Stimulated activated CD4-positive, alpha-beta T cell treated with anti-CD3 and anti-CD28 coated beads, Interleukin-15, amount 100 ng/mL, for 24 hours (primary cell): ENCODE measurements at regions not wholly inside any gene's neighbourhood (a gene's known extent, or its start where the extent isn't known, plus 50 kb on each side); places are given as distances from the start of the nearest gene placed in this dataset.
A peak's percentile ranks its signal among the peaks of the same experiment; 100 is the strongest.

Source experiments
- DNase-seq: peaks from one replicate; pipeline ENCODE4 v3.0.0-alpha.2; 2020

DNA sequence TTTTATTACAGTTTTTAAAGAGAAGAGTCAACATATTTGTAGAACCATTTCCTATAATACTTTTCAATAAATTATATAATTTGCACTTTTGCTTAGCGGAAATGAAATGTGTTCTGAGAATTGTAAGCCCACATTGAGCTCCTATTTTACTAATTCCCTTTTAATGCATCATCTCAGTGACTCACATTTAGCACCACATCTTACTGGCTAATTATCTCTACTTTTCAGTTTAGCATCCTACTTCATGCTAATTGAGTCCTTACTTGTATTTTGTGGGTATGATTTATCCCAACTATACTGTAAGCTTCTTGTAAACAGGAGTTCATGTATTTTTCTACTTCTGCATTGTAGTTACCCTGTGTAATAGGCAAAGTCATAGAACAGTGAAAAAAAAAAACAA lies 67.5 kb downstream of the TMX1 start:
- DNase-seq, result no peak

DNA sequence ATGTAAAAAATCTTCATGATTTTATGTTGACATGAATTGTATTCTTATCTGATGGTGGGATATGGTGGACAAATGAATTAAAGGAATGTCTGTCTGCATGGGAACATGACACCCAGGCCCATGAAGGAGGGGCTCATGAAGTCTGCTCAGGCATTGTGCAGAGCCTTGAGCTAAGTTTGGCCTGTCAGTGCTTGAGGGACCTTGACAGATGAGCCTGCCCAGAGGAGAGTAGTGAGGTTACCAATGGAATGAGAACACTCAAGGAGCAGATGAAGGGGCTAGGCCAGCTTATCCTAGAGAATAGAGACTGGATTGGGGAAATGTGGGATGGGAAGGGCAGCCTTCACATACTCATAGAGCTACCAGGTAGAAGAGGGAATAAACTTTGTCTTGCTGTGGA lies 68.8 kb downstream of the TMX1 start:
- DNase-seq, result no peak

DNA sequence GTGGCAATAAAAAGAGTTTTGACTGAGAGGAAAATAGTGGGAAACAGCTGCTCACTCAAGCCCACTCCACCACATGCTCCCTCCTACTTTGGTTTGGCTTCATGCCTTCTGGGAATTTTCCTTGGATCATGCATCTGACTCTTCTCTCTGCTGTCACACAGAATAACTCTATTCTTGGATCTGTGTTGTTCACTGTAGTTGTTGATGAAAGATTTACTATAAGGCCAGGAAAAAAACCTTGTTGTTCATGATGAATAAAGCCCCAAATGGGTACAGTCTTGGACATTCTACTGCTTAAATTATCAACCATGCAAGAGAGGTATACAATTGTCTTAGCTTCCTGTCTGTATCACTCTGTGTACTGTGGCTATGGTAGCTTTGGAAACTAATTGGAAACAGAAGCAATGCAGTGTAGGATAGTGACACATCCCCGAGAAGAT lies 70.5 kb downstream of the TMX1 start:
- no peak for DNase-seq

DNA sequence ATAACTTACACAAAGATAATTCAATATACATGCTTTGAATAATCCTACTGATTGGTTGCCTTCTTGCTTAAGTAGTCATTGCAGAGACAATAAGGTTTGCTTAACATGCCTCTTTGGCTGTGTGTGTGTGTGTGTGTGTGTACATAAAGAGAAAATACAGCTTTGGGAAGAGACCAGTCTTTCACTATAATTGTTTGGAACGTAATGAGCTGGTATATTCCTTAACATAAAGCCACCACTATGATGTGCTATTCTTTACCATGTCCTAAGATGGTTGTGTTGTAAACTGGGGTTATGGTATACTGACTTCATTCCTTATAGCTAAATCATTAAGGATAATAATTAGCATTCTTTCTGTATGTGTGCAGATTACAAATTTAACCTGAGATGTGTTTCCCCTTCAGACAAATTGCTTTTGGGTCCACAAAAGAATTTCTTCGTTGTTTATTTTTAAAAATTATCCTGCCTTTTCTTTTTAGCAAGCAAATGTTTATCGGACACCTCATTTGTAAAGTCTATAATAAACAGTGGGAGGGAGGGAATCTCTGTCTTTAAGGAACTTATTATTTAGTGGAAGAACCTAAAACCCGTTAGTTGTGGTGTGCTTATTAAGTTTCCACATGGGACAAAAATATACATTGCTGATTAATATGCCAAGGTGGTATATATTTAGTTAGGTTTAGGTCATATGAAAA lies 74.4 kb downstream of the TMX1 start:
- no peak for DNase-seq

DNA sequence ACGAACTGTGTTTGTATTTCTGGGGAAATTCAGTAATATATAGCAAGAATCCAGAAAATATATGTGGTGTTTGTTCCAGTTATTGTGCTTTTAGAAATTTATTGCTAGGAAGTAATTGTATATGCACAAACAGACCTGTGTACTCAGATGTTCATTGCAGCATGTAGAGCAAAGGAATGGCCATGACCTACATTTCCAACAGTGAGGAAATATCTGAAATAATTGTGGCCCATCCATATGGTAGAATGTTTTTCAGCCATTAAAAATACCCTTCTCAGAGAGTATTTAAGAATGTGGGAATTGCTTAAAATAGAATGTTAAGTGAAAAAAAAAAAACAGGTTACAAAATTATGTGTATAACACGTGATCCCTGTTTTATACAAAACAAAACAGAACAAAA lies 77.3 kb downstream of the TMX1 start:
- no peak for DNase-seq

DNA sequence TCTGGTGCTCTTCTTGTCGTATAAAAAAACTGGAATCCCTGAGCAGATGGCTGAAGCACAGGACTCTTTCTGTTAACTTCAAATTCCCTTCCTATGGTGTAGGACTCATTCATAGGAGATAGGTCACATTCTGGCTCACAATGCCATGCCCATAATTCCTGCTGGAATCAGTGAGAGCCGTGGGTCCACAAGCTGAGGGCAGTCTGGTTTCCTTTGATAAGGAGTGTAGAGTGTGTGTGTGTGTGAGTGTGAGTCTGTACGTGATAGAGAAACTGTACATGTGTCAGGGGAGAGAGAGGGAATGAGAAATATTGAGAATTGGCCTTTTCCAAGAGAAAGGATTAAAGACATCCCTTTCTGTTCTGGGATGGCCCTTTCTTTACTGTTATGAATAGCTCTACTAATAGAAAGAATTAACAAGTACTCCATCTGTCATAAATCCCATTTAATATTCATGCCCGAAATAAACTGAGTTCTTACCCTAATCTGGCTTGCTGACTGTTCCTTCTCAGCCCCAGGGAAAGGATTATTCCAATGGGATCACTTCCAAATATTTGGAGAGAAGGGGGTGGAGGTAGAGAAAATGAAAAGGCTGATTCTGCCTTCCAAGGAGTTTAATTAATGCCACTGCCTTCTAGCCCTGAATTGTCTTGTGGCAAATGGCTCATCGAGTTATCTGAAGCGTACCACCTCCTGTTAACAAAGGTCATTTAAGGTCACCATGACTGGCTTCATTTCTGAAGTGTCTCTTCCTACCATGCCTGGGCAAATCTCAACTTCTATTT lies 79.0 kb downstream of the TMX1 start:
- DNase-seq, result no peak

DNA sequence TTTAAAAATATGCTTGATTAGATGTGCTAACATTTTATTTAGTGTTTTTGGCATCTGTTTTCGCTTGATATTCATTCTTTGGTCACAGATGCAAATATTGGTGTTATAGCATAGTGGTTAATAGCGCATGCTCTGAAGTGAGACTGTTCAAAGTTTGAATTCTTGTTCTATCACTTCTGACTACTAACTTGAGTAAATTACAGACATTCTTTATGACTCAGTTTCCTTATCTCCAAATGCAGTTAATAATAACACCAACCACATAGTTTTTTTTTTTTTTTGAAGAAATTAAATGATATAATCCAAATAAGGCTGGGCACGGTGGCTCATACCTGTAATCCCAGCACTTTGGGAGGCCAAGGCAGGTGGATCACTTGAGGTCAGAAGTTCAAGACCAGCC lies 81.0 kb downstream of the TMX1 start:
- DNase-seq, result no peak

DNA sequence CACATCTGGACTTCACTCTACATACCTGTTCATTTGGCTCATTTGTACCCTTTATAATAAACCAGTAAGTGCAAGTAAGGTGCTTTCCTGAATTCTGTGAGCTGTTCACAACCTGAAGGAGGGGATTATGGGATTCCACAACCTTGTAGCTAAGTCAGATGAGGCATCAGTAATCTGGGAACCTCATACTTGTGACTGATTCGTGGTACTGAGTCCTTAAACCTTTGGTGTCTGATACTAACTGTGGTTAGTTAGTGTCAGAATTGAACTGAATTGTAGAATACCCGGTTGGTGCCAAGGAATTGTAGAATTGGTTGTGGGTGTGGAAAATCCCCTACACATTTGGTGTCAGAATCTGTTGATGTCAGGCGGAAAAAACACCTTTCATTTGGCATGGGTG lies 83.4 kb downstream of the TMX1 start:
- no peak for DNase-seq

DNA sequence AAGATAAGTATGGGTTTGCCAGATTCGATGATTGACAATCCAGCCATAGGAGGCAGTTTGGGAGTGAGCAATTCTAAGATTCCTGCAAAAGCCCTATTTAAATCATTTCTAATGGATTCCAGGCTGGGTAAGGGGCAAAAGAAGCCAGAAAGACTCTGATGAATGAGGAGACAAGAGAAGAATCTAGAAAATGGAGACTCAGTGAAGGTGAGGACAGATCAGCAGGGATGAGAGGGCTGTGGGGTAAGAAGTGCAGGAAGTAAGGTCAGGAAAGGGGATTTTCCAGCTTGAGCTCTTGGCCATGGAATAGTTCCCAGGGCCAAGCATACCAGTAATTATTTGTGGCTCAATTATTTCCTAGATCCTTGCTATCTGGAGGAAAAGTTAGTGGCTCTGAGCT lies 87.3 kb downstream of the TMX1 start:
- DNase-seq, result no peak

DNA sequence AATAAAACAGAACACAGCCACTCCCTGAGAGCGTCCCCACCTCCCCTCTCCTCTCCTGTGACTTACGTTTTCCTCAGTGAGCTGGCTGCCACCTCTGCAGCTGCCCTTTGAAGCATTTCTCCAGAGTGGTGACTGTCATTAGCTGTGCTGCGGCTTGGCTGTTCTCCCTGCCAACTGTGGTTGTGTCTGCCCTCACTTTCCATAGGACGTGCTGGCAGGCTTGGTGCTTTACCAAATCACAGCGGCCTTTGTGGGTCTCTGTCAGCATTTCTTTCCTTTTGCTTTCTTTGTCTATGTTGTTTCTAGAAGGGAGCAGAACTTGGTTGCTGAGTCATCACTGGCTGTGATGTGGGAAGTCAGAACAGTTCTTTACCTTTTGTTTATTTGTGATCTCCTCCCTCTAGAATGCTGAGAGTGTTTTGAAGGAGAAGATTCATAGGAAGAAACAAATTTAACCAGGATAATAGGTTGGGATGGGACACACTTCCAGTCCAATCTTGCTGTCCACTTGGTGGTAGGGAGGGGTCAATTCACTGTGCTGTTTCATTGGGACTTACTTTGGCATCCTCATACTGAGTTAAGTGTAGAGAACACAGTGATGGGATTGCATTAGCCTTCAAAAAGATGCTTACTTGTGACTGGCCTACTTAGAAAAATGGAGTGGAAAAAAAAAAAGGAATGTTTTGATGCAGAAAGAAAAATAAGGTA lies 88.2 kb downstream of the TMX1 start:
- DNase-seq, result peak; percentile 61

DNA sequence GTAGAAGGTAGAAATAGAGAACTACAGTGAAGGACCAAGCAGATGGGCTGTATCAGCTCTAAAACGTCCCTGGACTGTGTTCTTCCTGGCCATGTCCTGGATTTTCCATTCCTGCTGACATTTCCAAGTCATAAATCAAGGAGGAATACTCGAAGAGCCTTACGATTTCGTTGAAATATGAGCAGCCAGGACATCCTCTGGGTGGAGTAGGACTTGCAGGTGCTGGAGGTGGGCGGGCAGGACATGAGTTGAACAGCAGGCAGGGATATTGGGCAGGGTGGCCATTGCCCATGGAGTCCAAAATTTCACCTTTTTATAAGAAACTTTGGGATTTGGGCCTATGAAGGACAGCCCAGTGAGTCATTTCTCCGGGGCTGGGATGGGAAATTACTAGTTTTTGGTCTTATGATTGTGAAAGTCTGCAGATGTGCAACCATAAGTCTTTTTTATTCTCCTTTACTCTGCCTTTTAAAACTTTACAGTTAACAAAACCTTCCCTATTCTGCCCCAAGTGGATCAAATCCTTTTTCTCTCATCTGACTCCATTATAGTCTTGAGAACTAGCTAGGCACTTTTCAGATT lies 88.8 kb downstream of the TMX1 start:
- no peak for DNase-seq

DNA sequence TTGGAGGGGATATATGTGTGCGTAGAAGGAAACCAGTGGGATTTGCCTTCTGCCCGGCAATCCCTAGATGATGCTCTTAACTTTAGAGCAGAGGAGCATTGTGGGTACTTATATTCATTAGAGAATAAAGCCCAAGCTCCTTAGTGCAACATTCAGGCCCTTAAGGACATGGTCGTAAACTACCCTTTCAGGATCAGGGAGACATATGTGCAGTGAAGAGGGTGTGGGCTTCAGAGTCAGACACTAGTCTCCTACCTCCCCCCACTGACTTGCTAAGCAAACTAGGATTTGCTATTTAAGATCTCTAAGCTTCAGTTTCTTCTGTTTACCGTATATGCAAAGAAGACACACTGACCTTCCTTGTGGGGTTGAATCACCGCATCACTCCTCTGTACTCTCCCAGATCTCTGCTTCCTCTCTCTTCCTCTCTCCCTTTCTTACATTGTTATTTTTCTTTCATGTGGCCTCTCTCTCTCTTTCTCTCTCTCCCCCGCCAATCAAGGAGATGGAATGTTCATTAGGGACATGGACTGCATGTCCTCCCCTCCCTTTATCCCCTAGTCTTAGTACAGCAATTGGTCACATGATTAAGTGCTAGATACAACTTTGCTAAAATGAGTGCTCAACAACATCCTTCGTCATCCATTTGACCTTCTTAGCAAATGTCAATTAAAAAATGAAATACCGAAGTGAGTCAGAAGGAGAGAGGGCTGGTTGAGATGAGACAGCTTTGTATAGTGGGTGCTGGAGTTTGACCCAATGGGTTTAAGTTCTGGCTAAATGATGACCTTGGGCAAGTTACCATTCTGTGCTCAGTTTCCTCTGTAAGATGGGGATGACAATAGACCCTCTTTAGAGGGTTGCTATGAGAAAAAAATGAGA lies 91.7 kb downstream of the TMX1 start:
- no peak for DNase-seq

DNA sequence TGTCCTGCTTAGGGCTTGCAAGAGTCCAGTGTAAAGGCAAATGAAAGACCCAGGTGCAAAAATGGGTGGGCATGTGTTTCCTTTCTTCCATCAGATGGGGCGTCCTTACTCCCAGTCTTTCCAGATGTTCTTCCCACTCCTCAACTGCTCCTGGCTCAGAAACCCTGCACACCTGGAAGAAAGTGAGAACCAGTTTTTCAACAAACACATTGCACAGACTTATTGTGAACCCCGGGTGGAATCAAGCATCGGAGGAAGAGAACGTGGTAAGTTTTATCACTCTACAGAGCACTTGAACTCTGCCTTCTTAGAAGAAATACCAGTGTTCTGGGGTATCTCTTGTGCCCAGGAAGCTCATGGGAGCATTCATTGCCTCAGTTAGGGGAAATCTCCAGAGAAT lies 93.3 kb downstream of the TMX1 start:
- DNase-seq, result no peak

DNA sequence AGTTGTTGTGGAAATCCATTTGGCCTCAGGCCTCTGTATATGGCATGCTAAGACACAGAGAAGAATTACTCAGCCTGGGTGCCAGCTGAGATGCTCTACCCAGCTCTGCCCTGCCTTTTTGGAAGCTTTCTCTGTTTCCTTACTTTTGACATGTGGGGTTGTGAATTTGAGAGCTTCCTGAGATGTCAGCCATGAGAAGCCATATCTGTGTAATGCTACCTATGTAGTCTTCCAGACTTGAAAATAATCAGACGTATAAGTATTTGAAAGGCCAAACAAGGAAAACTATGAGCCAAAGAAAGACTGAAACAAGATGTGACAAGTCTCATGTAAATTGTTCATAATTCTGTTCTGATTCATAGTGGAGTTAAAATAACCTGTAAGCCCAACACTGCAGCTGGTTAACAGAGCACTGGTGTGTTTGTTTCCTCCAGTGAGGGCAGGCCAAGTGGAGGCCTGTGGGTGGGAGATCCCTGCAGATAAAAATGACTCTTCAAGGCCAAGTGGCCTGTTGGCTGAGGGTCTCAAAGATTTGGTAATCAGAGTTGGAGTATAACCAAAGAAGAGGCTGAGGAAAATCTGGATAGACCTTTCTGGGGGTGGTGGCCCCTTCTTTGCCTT lies 94.0 kb downstream of the TMX1 start:
- DNase-seq, result no peak

DNA sequence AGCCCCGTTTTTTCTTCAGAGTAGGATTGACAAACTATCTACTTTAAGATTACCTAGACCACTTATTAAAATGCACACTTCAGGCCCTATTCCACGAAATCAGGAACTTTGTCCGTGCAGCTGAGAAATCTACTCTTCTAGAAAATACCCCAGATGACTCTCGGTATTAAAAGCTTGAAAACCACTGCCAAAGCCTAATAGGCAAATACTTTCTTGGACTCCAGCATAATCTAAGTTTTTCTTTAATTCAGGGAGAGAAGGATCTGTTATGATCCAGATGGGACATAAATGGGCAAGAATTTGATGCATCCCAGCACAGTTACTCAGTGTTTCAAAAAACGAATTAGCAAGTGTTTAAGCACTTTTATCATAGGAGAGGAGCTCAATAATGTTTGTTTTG lies 94.5 kb downstream of the TMX1 start:
- DNase-seq, result no peak

DNA sequence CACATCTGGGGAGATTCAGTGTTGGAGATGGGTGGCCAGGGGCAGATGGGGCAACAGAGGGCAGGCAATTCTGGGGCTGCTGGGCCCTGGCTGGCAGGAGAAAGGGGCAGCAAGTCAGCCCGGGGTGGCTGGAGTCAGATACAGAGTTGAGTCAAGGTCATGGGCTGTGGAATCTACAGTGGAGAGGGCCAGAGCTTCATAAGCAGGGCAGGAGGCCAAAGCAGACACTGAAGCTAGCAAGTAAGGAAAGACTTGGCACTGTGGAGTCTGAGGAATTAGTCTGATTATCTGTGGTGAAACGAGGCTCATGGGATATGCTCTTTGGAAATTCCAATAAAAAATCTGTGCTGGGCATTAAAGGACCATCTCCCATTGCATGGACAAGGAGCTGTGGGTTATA lies 95.5 kb downstream of the TMX1 start:
- no peak for DNase-seq

DNA sequence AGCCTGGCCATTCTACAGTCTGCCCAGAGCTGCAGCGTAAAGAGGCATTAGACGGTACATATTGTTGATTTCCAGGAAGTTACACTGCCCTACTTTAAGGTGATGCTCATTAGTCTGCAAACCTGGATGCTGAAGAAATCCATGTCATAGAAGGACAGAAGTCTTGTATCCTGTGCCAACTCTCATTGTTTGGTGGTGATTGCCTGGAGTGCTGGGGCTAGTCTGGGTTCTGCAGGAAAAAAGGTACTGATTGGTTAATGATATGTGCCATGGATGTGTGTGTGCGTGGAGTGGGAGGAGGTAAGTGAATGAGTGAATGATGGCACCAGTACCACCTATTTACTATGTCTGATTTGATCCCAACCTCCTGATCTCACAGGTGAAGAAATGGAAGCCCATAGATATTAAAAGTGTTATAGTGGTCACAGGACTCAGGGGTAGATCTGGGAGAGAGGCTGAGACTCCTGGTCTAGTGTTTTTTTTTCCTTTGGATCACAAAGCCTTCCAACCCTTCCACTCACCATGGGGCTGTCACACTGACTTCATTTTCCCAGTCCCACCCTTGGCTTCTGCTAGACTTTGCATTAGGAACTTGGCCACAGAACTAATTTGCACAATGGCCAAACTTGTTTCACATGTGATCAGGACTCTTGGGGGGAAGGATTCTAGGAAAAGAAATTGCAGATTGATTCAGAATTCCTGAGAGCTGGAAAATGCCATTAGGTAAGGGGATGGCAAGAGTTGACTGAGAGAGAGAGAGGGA lies 96.1 kb downstream of the TMX1 start:
- no peak for DNase-seq

DNA sequence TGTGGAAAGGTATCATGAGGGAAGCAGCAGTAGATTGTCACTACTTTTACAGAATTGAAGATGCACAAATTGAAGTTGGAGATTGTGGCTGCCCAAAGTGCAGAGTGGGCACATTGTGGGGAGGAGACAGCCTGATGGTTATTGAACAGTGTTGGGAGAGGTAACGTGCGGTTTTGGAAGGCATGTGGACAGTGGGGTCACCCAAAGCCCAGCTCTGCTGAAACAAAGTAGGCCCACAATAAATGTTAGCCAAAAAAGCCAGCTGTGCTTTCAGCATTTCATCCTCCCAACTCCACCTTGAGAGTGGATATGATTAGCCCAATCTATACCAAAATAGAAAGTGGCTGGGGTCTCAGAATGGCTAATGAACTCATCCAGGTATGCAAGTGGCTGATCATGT lies 96.7 kb downstream of the TMX1 start:
- DNase-seq, result no peak

DNA sequence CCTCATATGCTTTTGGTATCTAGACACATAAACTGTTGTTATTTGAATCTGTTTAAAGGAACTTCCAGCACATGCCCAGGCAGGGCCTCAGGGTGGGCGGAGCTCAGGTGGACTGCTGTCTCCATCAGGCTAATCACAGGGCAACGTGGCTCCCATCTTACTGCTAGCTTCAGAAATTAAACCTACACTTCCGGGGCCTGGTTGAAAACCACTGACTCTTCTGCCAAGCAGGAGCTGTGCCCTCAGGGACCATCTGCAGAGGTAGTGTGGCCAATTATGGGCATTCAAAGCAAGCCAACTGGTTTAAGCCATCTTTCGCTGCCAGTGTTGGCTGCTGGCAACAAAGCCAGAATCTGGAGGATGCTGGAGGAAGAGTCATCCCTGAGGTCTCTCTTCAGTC lies 97.5 kb downstream of the TMX1 start:
- DNase-seq, result no peak

DNA sequence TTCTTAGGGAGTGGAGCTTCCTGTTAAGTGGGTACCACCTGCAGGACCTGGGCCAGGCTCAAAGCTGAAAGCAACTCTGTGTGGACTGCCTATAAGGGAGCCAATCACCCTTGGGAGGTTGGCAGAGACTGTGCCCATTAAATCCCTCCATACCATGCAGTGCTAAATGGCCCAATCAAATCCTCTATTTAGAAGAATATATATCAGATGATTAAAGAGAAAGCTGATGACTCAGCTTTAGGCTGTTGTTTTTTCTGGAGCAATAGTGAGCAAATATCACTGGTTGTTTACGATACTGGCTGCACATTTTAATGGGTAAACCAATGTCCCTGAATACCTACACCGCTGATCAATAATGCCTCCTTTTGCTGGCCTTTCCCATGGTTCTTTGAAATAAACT lies 101.3 kb downstream of the TMX1 start:
- no peak for DNase-seq

DNA sequence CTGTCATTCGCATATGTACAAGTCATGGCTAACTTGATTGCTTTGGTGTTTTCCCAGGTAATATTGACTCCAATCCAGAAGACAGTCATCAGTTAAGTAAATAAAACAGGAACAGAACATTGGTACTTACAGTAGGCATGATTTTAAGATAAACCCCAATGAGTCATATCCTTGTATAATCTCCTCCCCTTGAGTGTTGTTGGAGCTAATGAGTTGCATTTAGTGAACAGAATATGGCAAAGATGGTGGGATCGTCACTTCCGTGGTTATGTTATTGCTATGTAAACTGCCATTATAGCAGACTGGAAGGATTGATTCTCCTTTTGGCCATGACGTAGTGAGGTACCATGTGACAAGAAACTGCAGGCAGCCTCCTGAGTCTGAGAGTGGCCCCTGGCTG lies 102.2 kb downstream of the TMX1 start:
- DNase-seq, result no peak
